CD4-positive, alpha-beta T cell treated with Interleukin-15 for 1 hour (primary cell): ENCODE measurements at regions not wholly inside any gene's neighbourhood (a gene's known extent, or its start where the extent isn't known, plus 50 kb on each side); places are given as distances from the start of the nearest gene placed in this dataset.

Experiments
- DNase-seq: peaks from one replicate; pipeline ENCODE4 v3.0.0-alpha.2; 2020

DNA sequence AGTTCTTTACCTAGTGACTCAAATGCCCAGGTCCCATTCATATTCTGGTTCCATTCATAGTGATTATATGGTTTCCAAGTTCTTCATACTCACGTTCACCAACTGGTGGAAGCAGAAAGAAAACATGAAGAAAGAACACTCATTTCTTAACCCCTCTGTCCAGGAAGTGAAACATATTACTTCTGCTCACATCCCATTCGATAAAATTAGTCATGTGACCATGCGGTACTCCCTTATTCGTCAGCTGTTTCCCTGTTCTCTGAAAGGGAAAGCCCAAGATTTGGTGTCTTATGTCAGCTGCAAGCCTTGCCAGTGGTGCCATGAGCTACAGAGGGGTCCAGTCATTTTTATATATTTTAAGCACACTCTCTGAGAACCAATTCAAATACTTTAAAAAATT, 387.0 kb upstream of the DMAC1 start:
- DNase-seq: no peak

- no peak for DNase-seq
Measured at GRCh38 chr9:8183618-8184017, 384.0 kb upstream of the DMAC1 start.

- no peak for DNase-seq
Measured at GRCh38 chr9:8179381-8180053, 379.9 kb upstream of the DMAC1 start.

- DNase-seq: no peak
Measured at GRCh38 chr9:8172000-8172399, 372.4 kb upstream of the DMAC1 start.

DNA sequence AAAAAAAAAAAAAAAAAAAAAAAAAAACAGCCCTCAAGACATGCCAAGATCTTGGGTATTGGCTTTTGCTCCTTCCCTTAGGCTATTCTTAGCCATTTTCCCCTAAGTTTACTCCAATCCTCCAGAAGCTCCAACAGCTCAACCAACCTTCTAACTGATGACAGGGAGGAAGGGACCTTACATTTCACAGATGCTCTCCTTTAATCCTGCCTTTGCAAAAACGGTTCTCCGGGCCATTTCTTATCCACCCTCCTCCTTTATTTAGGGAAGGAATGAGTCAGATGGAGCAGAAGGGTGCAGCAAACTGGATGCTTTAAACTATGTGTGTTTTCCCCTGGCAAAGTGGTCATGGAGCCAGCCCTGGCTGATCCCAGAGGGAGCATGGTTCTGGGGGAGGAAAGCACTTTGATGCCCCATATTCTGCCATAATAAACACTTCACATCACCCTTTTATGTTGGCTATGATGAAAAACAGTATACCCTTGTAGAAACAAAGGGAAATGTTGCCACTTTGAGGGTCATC, 369.4 kb upstream of the DMAC1 start:
- no peak for DNase-seq

DNA sequence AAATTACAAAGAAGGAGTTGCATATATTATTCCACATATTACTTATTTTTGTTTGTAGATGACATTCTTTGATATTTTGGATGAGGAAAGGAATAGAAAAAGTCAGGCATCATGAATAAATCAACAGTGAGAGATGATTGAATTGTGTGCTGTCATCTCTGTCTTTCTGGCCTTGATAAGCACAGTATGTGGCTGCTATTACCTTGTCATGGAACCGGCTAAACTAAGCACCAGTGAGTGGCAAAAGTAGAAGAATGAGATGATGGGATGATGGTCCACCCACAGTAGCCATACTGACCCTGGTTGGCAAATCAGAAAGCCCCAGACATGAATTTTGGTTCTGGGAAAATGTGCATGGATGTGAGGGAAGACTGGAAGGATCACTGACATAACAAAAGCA, 361.2 kb upstream of the DMAC1 start:
- no peak for DNase-seq

DNA sequence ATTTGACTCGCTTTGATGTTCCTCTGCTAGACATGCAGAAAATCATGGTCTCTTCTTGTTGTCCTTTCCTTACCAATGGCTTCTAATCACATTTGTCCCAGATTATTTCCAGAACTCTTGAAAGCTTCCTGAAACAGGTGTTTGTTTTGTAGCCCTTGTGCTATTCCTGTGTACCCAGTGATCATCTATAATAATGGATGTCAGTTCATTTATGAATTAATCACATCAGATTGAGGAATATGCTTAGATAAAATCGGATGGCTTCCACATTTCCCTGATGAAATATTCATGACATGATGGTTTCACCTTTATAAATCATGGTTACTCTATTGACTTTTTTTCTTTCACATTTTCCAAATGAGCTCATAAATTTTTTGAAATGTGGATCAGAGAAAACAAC, 359.0 kb upstream of the DMAC1 start:
- no peak for DNase-seq

- DNase-seq: no peak
Measured at GRCh38 chr9:8157683-8158324, 358.2 kb upstream of the DMAC1 start.

- DNase-seq: no peak
Measured at GRCh38 chr9:8156346-8156745, 356.8 kb upstream of the DMAC1 start.

DNA sequence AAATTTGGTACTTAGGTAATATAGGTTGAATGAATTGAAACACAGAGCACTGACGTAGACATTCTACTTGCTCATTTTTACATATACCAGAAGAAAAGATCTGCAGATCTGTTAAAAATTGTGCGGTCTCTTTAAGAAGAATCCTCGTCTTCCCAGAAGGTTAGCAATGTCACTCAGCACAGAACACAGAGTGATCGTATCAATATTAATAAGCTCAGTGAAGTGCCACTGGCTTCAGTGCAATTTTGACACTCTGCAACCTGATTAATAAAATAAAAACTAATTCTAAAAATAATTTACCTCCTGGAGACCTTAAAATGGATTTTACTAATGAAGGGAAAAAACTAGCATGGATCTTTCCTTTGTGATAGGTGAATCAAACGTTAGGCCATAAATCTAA, 356.1 kb upstream of the DMAC1 start:
- DNase-seq: no peak

DNA sequence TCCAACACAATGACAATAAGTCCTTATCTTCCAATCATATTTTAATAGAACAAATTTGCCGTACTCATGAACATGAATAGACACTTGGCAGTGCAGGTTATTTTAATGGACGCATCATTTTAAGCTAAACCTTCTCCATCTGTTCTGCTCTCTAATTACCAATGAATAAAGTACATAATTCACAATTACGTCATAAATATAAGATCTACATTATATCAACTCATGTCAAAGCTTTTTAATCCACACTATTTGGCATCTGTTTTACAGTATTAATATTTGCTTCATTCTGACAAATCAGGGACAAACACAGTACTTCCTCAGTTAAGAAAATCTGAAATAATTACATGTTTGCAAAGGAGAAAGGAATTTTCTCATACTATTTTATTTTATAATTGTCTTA, 344.1 kb upstream of the DMAC1 start:
- no peak for DNase-seq

- DNase-seq: no peak
Measured at GRCh38 chr9:8140557-8140956, 341.0 kb upstream of the DMAC1 start.

GRCh38 chr9:8139756-8140155, 340.2 kb upstream of the DMAC1 start:
- no peak for DNase-seq

DNA sequence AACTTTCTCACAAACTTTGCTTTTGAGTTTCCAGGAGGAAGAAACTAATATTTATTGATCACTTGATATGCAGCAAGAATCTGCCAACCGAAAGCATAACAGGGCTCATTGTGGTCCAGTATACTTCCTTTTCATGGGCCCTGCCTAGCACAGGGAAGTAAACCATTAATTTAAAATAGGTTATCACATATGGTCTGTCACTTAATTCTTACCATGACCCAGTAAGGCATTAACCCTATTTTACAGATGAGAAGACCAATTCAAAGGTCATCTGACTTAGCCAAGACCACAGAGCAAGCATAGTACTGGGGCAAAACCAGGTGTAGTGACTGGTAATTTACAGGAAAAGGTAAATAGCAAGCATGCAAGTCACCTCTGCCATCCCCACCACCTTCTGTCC, 336.9 kb upstream of the DMAC1 start:
- DNase-seq: no peak

GRCh38 chr9:8134635-8135034, 335.1 kb upstream of the DMAC1 start:
- DNase-seq: no peak

DNA sequence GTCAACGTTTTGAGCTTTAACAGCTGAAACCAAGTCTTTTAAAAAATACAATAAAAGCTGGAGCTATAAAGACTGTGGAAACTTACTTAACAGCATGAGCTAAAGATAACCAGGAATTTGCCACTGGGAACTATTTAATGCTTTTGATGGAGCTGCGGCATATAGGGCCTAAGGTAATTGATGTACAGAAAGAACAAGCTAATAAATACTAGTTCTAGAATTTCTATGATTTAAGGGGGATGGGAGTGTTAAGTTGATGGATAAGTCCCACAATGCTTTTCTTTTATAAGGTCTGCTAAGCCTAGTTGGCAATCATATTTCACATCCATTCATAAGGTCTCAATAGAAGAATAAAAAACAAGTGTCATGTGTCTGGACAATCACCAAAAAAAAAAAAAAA, 334.0 kb upstream of the DMAC1 start:
- no peak for DNase-seq

DNA sequence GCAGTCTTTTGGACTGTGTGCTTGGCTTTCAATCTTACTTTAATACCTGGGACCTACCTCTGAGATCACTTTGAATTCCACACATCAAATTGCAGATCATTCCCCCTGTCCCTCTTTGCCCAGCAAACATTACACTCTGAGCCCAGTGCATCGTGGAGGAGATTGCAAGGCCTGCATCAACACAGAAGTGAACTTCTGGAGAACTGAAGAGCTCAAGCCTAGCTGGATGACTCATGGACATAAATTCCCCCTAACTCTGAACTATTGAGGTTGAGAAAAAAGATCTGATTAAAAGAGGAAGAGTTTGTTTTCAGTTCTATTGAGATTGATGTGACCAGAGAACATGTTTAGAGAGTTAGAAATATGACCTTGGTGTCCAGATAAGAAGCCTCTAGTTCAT, 316.0 kb upstream of the DMAC1 start:
- DNase-seq: no peak

GRCh38 chr9:8114826-8115225, 315.2 kb upstream of the DMAC1 start:
- no peak for DNase-seq

DNA sequence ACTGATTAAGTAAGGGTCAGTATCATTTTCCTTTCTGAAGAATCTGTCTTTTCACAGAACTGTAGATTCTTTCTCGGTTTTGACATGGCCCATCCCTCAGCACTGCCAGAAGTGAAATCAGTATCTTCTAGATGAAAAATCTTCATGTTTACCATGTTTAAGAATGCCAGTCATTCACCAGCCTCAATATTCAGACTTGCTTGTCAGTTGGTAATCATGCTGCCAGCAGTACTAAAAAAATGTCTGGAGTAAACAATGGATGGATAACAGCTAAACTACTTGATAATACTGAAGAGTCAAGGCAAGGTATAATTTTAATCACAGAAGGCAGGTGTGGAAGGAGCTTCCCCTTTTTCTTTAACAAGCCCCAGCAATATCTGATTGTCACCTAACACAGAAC, 306.8 kb upstream of the DMAC1 start:
- no peak for DNase-seq

DNA sequence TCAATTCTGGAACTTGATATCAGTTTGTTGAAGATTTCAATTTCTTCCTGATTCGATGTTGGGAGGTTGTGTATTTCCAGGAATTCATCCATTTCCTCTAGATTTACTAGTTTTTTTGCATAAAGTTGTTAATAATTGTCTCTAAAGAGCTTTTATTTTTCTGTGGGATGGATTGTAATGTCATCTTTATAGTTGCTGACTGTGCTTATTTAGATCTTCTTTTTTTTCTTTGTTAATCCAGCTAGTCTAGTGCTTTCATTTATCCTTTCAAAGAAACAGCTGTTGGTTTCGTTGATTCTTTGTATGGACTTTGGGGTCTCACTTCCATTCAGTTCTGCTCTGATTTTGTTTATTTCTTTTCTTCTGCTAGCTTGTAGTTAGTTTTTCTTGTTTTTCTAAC, 302.0 kb upstream of the DMAC1 start:
- no peak for DNase-seq

GRCh38 chr9:8096091-8096490, 296.5 kb upstream of the DMAC1 start:
- DNase-seq: no peak

- DNase-seq: no peak
Measured at GRCh38 chr9:8095672-8096086, 296.1 kb upstream of the DMAC1 start.

DNA sequence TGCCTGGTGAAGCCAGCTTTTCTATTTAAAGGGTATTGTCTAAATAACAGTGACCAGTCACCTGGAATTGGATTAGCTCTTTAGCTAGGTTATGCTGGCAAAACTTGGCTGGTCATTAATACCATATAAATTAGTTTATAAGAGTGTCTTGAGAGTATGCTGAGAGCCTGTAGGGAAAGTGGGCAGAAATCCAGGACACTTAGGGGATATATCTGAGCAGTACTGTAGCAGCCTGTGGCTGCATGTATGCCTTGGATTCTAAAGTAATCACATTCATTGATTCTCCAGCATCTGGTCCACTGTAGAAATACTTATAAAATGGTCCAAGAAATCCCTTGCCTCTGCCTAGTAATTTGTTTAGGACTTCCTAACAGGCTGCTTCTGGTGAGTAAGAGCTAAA, 288.9 kb upstream of the DMAC1 start:
- DNase-seq: no peak

- no peak for DNase-seq
Measured at GRCh38 chr9:8085986-8086385, 286.4 kb upstream of the DMAC1 start.

- no peak for DNase-seq
Measured at GRCh38 chr9:8078641-8079140, 279.1 kb upstream of the DMAC1 start.
